ENCODE measurements at regions not wholly inside any gene's neighbourhood (a gene's known extent, or its start where the extent isn't known, plus 50 kb on each side); places are given as distances from the start of the nearest gene placed in this dataset.

DNA sequence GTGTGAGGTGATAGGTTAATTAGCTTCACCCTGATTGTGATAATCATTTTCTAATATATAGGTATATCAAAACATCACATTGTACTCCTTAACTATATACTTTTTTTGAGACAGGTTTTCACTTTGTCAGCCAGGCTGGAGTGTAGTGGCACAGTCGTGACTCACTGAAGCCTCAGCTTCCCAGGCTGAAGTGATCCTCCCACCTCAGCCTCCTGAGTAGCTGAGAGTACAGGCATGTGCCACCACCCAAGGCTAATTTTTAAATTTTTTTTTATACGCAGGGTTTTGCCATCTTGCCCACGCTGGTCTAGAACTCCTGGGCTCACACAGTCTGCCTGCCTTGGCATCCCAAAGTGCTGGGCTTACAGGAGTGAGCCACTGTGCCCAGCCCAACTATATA, 455.3 kb upstream of the MAF start:
- no peak for TF ChIP-seq CTCF (conservative IDR thresholded peaks at IDR 0.05; ENCODE audit: low read depth, low read length)
- no peak for TF ChIP-seq EZH2 (IDR thresholded peaks at IDR 0.05; ENCODE audit: borderline replicate concordance, low read depth, low read length, poor library complexity, severe bottlenecking)
